ENCODE measurements at regions not wholly inside any gene's neighbourhood (a gene's known extent, or its start where the extent isn't known, plus 50 kb on each side); places are given as distances from the start of the nearest gene placed in this dataset.

- TF ChIP-seq CTCF (IDR thresholded peaks at IDR 0.05; ENCODE audit: low read depth, low read length): no peak
Measured at GRCh38 chr3:164539215-164539614, 539.1 kb downstream of the SI start.

GRCh38 chr3:164537485-164537884, 540.8 kb downstream of the SI start:
- TF ChIP-seq CTCF (IDR thresholded peaks at IDR 0.05; ENCODE audit: low read depth, low read length): no peak
- no peak for DNase-seq (ENCODE audit: extremely low read depth, low read depth)

More at GRCh38 chr3:164539215-164539614, 539.1 kb downstream of the SI start:
- no peak for DNase-seq (ENCODE audit: extremely low read depth, low read depth)

- TF ChIP-seq CTCF (IDR thresholded peaks at IDR 0.05; ENCODE audit: low read depth, low read length): no peak
- DNase-seq (ENCODE audit: extremely low read depth, low read depth): no peak
Measured at GRCh38 chr3:164533275-164533674, 545.0 kb downstream of the SI start.

- DNase-seq (ENCODE audit: extremely low read depth, low read depth): no peak
- no peak for TF ChIP-seq CTCF (IDR thresholded peaks at IDR 0.05; ENCODE audit: low read depth, low read length)
Measured at GRCh38 chr3:164526250-164526649, 552.0 kb downstream of the SI start.

GRCh38 chr3:164524201-164524600, 554.1 kb downstream of the SI start:
- DNase-seq (ENCODE audit: extremely low read depth, low read depth): no peak

GRCh38 chr3:164522073-164522763, 556.1 kb downstream of the SI start:
- no peak for TF ChIP-seq CTCF (IDR thresholded peaks at IDR 0.05; ENCODE audit: low read depth, low read length)
- no peak for DNase-seq (ENCODE audit: extremely low read depth, low read depth)

More at GRCh38 chr3:164524201-164524600, 554.1 kb downstream of the SI start:
- no peak for TF ChIP-seq CTCF (IDR thresholded peaks at IDR 0.05; ENCODE audit: low read depth, low read length)

- no peak for TF ChIP-seq CTCF (IDR thresholded peaks at IDR 0.05; ENCODE audit: low read depth, low read length)
- DNase-seq (ENCODE audit: extremely low read depth, low read depth): no peak
Measured at GRCh38 chr3:164521644-164522043, 556.7 kb downstream of the SI start.

All from AG09319 (cell line).